Panc1 (cell line): ENCODE measurements at regions not wholly inside any gene's neighbourhood (a gene's known extent, or its start where the extent isn't known, plus 50 kb on each side); places are given as distances from the start of the nearest gene placed in this dataset.

Experiments used
- ATAC-seq: fragments of 200-7000 bp; cut with Tn5 transposase; 2 replicates; pipeline ENCODE4 v1.9.1; 2020; ENCODE audit warnings: mild to moderate bottlenecking, moderate library complexity
- BruUV-seq: library from RNA; stranded (reverse); fragments of 400-500 nt; replicated peaks from 2 replicates; lab custom pipeline; 2021; lab: Mats Ljungman, UMichigan
- CTCF ChIA-PET: fragments of 300-600 bp; sonication (Branson Sonifier 250); formaldehyde crosslinking; loops from one replicate; lab custom pipeline; 2022; ENCODE audit warnings: antibody characterized with exemption; lab: Charles Lee
- POLR2A ChIA-PET: fragments of 300-600 bp; sonication (Branson Sonifier 250); formaldehyde crosslinking; loops from one replicate; lab custom pipeline; 2022; ENCODE audit warnings: antibody characterized with exemption; lab: Charles Lee
- DNase-seq: peaks from one replicate; pipeline ENCODE4 v3.0.0-alpha.2; 2010; ENCODE audit warnings: low read depth, low spot score
- H3K27ac ChIP-seq: 2 replicates; pipeline ENCODE4 v1.5.1; 2011; ENCODE audit warnings: mild to moderate bottlenecking, low read length, inconsistent platforms
- H3K27me3 ChIP-seq: fragments of 200-500 bp; sonication (Bioruptor generic); 2 replicates; pipeline ENCODE4 v1.6.0; 2014; ENCODE audit warnings: low read length, inconsistent platforms; ENCODE audit not compliant: control insufficient read depth, insufficient read depth
- H3K36me3 ChIP-seq: fragments of 200-500 bp; sonication (Bioruptor generic); 2 replicates; pipeline ENCODE4 v1.5.1; 2014; ENCODE audit warnings: inconsistent platforms, mild to moderate bottlenecking, low read length, moderate library complexity; ENCODE audit not compliant: control insufficient read depth, insufficient read depth
- H3K4me1 ChIP-seq: 2 replicates; pipeline ENCODE4 v1.5.1; 2011; ENCODE audit warnings: inconsistent platforms, mild to moderate bottlenecking, low read length, moderate library complexity; ENCODE audit not compliant: control insufficient read depth, insufficient read depth
- H3K4me3 ChIP-seq, 2 experiments: 2 replicates each; pipeline ENCODE4 v1.5.1; 2011 to 2012; ENCODE audit warnings: low read depth in 2 of 2, low read length in 2 of 2, mild to moderate bottlenecking in 2 of 2, inconsistent platforms in 1 of 2, moderate library complexity in 1 of 2
- H3K9me3 ChIP-seq: fragments of 200-500 bp; sonication (Bioruptor generic); 2 replicates; pipeline ENCODE4 v1.5.1; 2014; ENCODE audit warnings: low read depth, mild to moderate bottlenecking, inconsistent platforms, low read length, moderate library complexity; ENCODE audit not compliant: control insufficient read depth, insufficient read depth
- CTCF ChIP-seq: fragments of 450-650 bp; IDR thresholded peaks from 2 replicates; pipeline ENCODE4 v1.5.1; 2017; ENCODE audit warnings: mild to moderate bottlenecking
- POLR2AphosphoS5 ChIP-seq: IDR thresholded peaks from 2 replicates; pipeline ENCODE4 v1.6.1; 2012; ENCODE audit warnings: mild to moderate bottlenecking, low read depth, low read length, moderate library complexity
- REST ChIP-seq, 2 experiments: IDR thresholded peaks; 2 replicates each; pipeline ENCODE4 v1.6.1; 2011 to 2012; ENCODE audit warnings: low read depth in 2 of 2, control low read depth in 1 of 2, low read length in 1 of 2, mild to moderate bottlenecking in 1 of 2, moderate library complexity in 1 of 2; ENCODE audit not compliant: insufficient read depth in 1 of 2
- SIN3A ChIP-seq: IDR thresholded peaks from 2 replicates; pipeline ENCODE4 v1.6.1; 2012; ENCODE audit warnings: low read depth, mild to moderate bottlenecking, low read length, moderate library complexity, borderline replicate concordance; ENCODE audit not compliant: insufficient read depth
- TCF7L2 ChIP-seq: IDR thresholded peaks from 2 replicates; pipeline ENCODE4 v1.6.1; 2011; ENCODE audit warnings: mild to moderate bottlenecking, low read depth, low read length, inconsistent platforms
- in situ Hi-C: cut with HindIII; loops from 2 replicates; pipeline ENCODE4 v1.10.0; 2016; ENCODE audit warnings: low sequenced_read_pairs, low pct_unique_long_range_greater_than_20kb
- intact Hi-C: fragments of 100-400 bp; cut with micrococcal nuclease; formaldehyde crosslinking; loops from one replicate; pipeline ENCODE4 v1.10.0; 2022; ENCODE audit not compliant: unreplicated experiment

- no peaks in the 10 kb centered on the region for H3K9me3 ChIP-seq
- POLR2A ChIA-PET, result no interaction called here
- TF ChIP-seq TCF7L2 (no peak), POLR2AphosphoS5 (no peak), SIN3A (no peak)
- ATAC-seq (no peak), DNase-seq (no peak)
- in situ Hi-C loops, result no loop called here
- CTCF ChIA-PET, result no interaction called here
- H3K36me3 ChIP-seq, result no peaks in the 10 kb centered on the region
- H3K27ac ChIP-seq, result no peak overlapping the region
- no peaks in the 10 kb centered on the region for H3K4me1 ChIP-seq
- H3K27me3 ChIP-seq, result no peaks in the 10 kb centered on the region
- intact Hi-C loops, result no loop called here
- BruUV-seq, result no TSS peak
- H3K4me3 ChIP-seq, result no peak overlapping the region
Measured at GRCh38 chr4:181202240-181202639, 1041.0 kb upstream of the TENM3 start.

GRCh38 chr4:181204109-181204508, 1039.1 kb upstream of the TENM3 start:
- H3K4me3 ChIP-seq, result no peak overlapping the region
- no peaks in the 10 kb centered on the region for H3K9me3 ChIP-seq
- no peak overlapping the region for H3K27ac ChIP-seq
- H3K36me3 ChIP-seq, result no peaks in the 10 kb centered on the region
- DNase-seq (no peak), ATAC-seq (no peak)
- intact Hi-C loops, result no loop called here
- no peaks in the 10 kb centered on the region for H3K4me1 ChIP-seq
- in situ Hi-C loops, result no loop called here
- CTCF ChIA-PET, result no interaction called here
- no TSS peak for BruUV-seq
- TF ChIP-seq REST (IDR thresholded peaks at IDR 0.05; ENCODE audit: insufficient read depth in 1 of 2, low read depth in 2 of 2, low read length in 1 of 2), result no peak
- TF ChIP-seq TCF7L2, result no peak
- no peak for TF ChIP-seq CTCF
- TF ChIP-seq SIN3A, result no peak
- no peaks in the 10 kb centered on the region for H3K27me3 ChIP-seq
- POLR2A ChIA-PET, result no interaction called here

- intact Hi-C loops (no loop called here), in situ Hi-C loops (no loop called here)
- Histone ChIP-seq H3K9me3 (no peaks in the 10 kb centered on the region), H3K27ac (no peak overlapping the region), H3K4me1 (no peaks in the 10 kb centered on the region), H3K27me3 (no peaks in the 10 kb centered on the region), H3K36me3 (no peaks in the 10 kb centered on the region), H3K4me3 (no peak overlapping the region)
- CTCF ChIA-PET, result no interaction called here
- ATAC-seq, result no peak
- TF ChIP-seq POLR2AphosphoS5, result no peak
- TF ChIP-seq SIN3A, result no peak
- TF ChIP-seq CTCF, result no peak
- TF ChIP-seq TCF7L2, result no peak
- TF ChIP-seq REST (IDR thresholded peaks at IDR 0.05; ENCODE audit: insufficient read depth in 1 of 2, low read depth in 2 of 2, low read length in 1 of 2), result no peak
- BruUV-seq, result no TSS peak
- POLR2A ChIA-PET, result no interaction called here
- DNase-seq, result no peak
Measured at GRCh38 chr4:181213551-181213950, 1029.7 kb upstream of the TENM3 start.
